Activated CD8-positive, alpha-beta T cell treated with anti-CD3 and anti-CD28 coated beads for 36 hours (primary cell): ENCODE measurements at regions not wholly inside any gene's neighbourhood (a gene's known extent, or its start where the extent isn't known, plus 50 kb on each side); places are given as distances from the start of the nearest gene placed in this dataset.

Experiments
- ATAC-seq: fragments of 200-7000 bp; cut with Tn5 transposase; one replicate; pipeline ENCODE4 v1.10.0; 2021; ENCODE audit warnings: mild to moderate bottlenecking, moderate library complexity
- CTCF ChIA-PET: fragments of 350-600 bp; sonication (Branson Sonifier 250); formaldehyde crosslinking; loops from one replicate; lab custom pipeline; 2021; ENCODE audit warnings: antibody characterized with exemption; lab: Charles Lee
- POLR2A ChIA-PET: fragments of 350-600 bp; sonication (Branson Sonifier 250); formaldehyde crosslinking; loops from one replicate; lab custom pipeline; 2021; ENCODE audit warnings: antibody characterized with exemption; lab: Charles Lee
- DNase-seq: peaks from one replicate; pipeline ENCODE4 v3.0.0-alpha.2; 2020
- H3K27ac Mint-ChIP-seq: one replicate; pipeline ENCODE4 v1.8.0; 2021; ENCODE audit warnings: mild to moderate bottlenecking, mixed read lengths
- H3K27me3 Mint-ChIP-seq: one replicate; pipeline ENCODE4 v1.8.0; 2021; ENCODE audit warnings: mixed read lengths
- H3K36me3 Mint-ChIP-seq: one replicate; pipeline ENCODE4 v1.8.0; 2021; ENCODE audit warnings: low read depth, mixed read lengths
- H3K4me1 Mint-ChIP-seq: one replicate; pipeline ENCODE4 v1.8.0; 2021; ENCODE audit warnings: low read depth, mixed read lengths
- H3K4me3 Mint-ChIP-seq: one replicate; pipeline ENCODE4 v1.8.0; 2021; ENCODE audit warnings: mild to moderate bottlenecking, moderate library complexity, mixed read lengths
- H3K9me3 Mint-ChIP-seq: one replicate; pipeline ENCODE4 v1.8.0; 2021; ENCODE audit warnings: mixed read lengths
- CTCF ChIP-seq: fragments of 200-600 bp; IDR thresholded peaks from one replicate; pipeline ENCODE4 v1.8.0; 2022; ENCODE audit warnings: antibody characterized with exemption, mild to moderate bottlenecking
- intact Hi-C: fragments of 100-400 bp; cut with micrococcal nuclease; formaldehyde crosslinking; loops from one replicate; pipeline ENCODE4 v1.10.0; 2022

GRCh38 chr16:87127061-87127765, 190.0 kb downstream of the C16orf95 start:
- no peak overlapping the region for H3K27ac Mint-ChIP-seq
- H3K9me3 Mint-ChIP-seq = peaks cover 2% of the 10 kb centered on the region
- no peaks in the 10 kb centered on the region for H3K4me1 Mint-ChIP-seq
- TF ChIP-seq CTCF = no peak
- intact Hi-C loops = no loop called here
- POLR2A ChIA-PET = no interaction called here
- CTCF ChIA-PET = interaction anchor here (1.1 kb wide), 1 partner anchor 9 kb away, joined by 3 read pairs; no protein-coding TSS in a partner anchor
- no peak for ATAC-seq
- no peaks in the 10 kb centered on the region for H3K36me3 Mint-ChIP-seq
- no peaks in the 10 kb centered on the region for H3K27me3 Mint-ChIP-seq
- DNase-seq = no peak
- no peak overlapping the region for H3K4me3 Mint-ChIP-seq

DNA sequence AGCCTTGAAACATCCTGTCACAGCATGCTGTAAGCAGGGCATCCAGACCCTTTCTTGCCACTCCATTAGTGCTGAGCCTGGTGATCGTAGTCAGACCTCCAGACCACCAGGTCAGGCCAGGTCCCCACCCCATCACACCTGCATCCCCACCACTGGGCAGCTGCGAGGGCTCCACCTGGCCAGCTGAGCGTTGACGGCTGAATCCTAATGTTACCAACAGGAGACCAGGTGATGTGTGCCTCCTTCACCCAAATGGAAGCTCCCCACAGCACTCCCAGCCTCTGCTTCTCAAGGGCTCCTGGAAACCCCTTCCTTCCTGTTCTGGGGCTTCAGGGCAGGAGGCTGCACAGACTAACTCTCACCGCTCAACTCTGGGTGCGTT, 189.4 kb downstream of the C16orf95 start:
- POLR2A ChIA-PET = no interaction called here
- Mint-ChIP-seq H3K9me3 (peaks cover 2% of the 10 kb centered on the region), H3K4me1 (no peaks in the 10 kb centered on the region), H3K36me3 (no peaks in the 10 kb centered on the region), H3K27ac (no peak overlapping the region), H3K27me3 (no peaks in the 10 kb centered on the region), H3K4me3 (no peak overlapping the region)
- DNase-seq (no peak), ATAC-seq (no peak)
- intact Hi-C loops = no loop called here
- TF ChIP-seq CTCF = no peak
- CTCF ChIA-PET = no interaction called here

- Mint-ChIP-seq H3K9me3 (peaks cover 2% of the 10 kb centered on the region), H3K36me3 (no peaks in the 10 kb centered on the region), H3K4me3 (no peak overlapping the region), H3K27ac (no peak overlapping the region), H3K27me3 (no peaks in the 10 kb centered on the region), H3K4me1 (no peaks in the 10 kb centered on the region)
- intact Hi-C loops = no loop called here
- ATAC-seq (no peak), DNase-seq (no peak)
- ChIA-PET POLR2A (no interaction called here), CTCF (no interaction called here)
- TF ChIP-seq CTCF = no peak
Observed at GRCh38 chr16:87129771-87130170, 187.4 kb downstream of the C16orf95 start.

GRCh38 chr16:87131061-87131995, 185.9 kb downstream of the C16orf95 start:
- no peak overlapping the region for H3K27ac Mint-ChIP-seq
- H3K4me1 Mint-ChIP-seq = no peaks in the 10 kb centered on the region
- no peak for TF ChIP-seq CTCF
- no peaks in the 10 kb centered on the region for H3K36me3 Mint-ChIP-seq
- ChIA-PET CTCF (no interaction called here), POLR2A (no interaction called here)
- DNase-seq (no peak), ATAC-seq (no peak)
- no peak overlapping the region for H3K4me3 Mint-ChIP-seq
- H3K27me3 Mint-ChIP-seq = no peaks in the 10 kb centered on the region
- intact Hi-C loops = no loop called here
- peaks cover 2% of the 10 kb centered on the region for H3K9me3 Mint-ChIP-seq

DNA sequence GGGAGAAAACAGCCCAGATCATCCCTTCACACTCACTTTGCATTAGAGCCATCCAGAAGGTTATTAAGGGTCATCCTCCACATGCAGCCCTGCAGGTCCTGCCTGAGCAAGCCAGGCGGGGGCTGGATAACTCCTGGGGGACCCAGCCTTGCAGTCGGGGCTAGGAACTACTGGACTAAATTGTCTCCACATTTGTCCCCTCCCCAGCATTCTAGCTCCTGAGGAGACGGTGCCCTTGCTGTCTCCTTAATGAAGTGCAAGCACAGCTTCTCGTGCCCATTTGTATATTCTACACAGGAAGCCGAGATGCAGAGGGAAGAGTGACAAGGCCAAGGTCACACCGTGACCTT, 185.2 kb downstream of the C16orf95 start:
- CTCF ChIA-PET = no interaction called here
- Mint-ChIP-seq H3K4me3 (no peak overlapping the region), H3K27me3 (no peaks in the 10 kb centered on the region), H3K9me3 (peaks cover 2% of the 10 kb centered on the region), H3K36me3 (no peaks in the 10 kb centered on the region), H3K27ac (no peak overlapping the region), H3K4me1 (no peaks in the 10 kb centered on the region)
- POLR2A ChIA-PET = no interaction called here
- intact Hi-C loops = no loop called here
- no peak for ATAC-seq
- DNase-seq = no peak
- no peak for TF ChIP-seq CTCF
